Hematopoietic multipotent progenitor cell (in vitro differentiated cells): ENCODE measurements at regions not wholly inside any gene's neighbourhood (a gene's known extent, or its start where the extent isn't known, plus 50 kb on each side); places are given as distances from the start of the nearest gene placed in this dataset.
A peak's percentile ranks its signal among the peaks of the same experiment; 100 is the strongest.

Source experiments
- DNase-seq, 3 donors: peaks; one replicate each; pipeline ENCODE4 v3.0.0-alpha.2; 2011 to 2015; ENCODE audit warnings: low read depth in 2 of 3, low spot score in 2 of 3

- peak in 1 of 3 donors; percentile 41 for DNase-seq
These were observed 266.5 kb upstream of the CITED2 start for GRCh38 chr6:139640921-139641320.

- peak in 2 of 3 donors; percentile 65 to 78 for DNase-seq
These were observed 266.0 kb upstream of the CITED2 start for GRCh38 chr6:139640448-139640847.

GRCh38 chr6:139639507-139639906, 265.1 kb upstream of the CITED2 start:
- DNase-seq, result no peak

- no peak for DNase-seq
These were observed 263.9 kb upstream of the CITED2 start for GRCh38 chr6:139638179-139638941.

- no peak for DNase-seq
These were observed 263.3 kb upstream of the CITED2 start for GRCh38 chr6:139637766-139638165.

GRCh38 chr6:139636391-139636790, 261.9 kb upstream of the CITED2 start:
- DNase-seq, result no peak

GRCh38 chr6:139635401-139636130, 261.1 kb upstream of the CITED2 start:
- no peak for DNase-seq

GRCh38 chr6:139632840-139633239, 258.4 kb upstream of the CITED2 start:
- no peak for DNase-seq

GRCh38 chr6:139628270-139628669, 253.8 kb upstream of the CITED2 start:
- no peak for DNase-seq

- no peak for DNase-seq
These were observed 252.6 kb upstream of the CITED2 start for GRCh38 chr6:139627091-139627490.

GRCh38 chr6:139625998-139626975, 251.8 kb upstream of the CITED2 start:
- DNase-seq, result peak in 1 of 3 donors; percentile 44

- peak in 1 of 3 donors; percentile 58 for DNase-seq
These were observed 250.9 kb upstream of the CITED2 start for GRCh38 chr6:139625081-139625939.

GRCh38 chr6:139623372-139623771, 248.9 kb upstream of the CITED2 start:
- no peak for DNase-seq

GRCh38 chr6:139613496-139613895, 239.0 kb upstream of the CITED2 start:
- no peak for DNase-seq

- no peak for DNase-seq
These were observed 237.7 kb upstream of the CITED2 start for GRCh38 chr6:139612135-139612465.

- DNase-seq, result no peak
These were observed 237.1 kb upstream of the CITED2 start for GRCh38 chr6:139611327-139612134.

GRCh38 chr6:139608466-139609261, 234.2 kb upstream of the CITED2 start:
- DNase-seq, result no peak

- no peak for DNase-seq
These were observed 230.9 kb upstream of the CITED2 start for GRCh38 chr6:139605350-139605749.
